Stimulated activated CD4-positive, alpha-beta T cell treated with anti-CD3 and anti-CD28 coated beads, Interleukin-15, amount 100 ng/mL, for 48 hours (primary cell): ENCODE measurements at regions not wholly inside any gene's neighbourhood (a gene's known extent, or its start where the extent isn't known, plus 50 kb on each side); places are given as distances from the start of the nearest gene placed in this dataset.

ENCODE experiments used
- DNase-seq, 2 donors: peaks; one replicate each; pipeline ENCODE4 v3.0.0-alpha.2; 2020; ENCODE audit warnings: low read depth in 2 of 2

- DNase-seq = no peak
These were observed 61.1 kb upstream of the C1QTNF7 start for GRCh38 chr4:15366721-15367120.

GRCh38 chr4:15368856-15369255 lies 59.0 kb upstream of the C1QTNF7 start:
- no peak for DNase-seq

GRCh38 chr4:15370296-15370695 lies 57.5 kb upstream of the C1QTNF7 start:
- no peak for DNase-seq

GRCh38 chr4:15373363-15373762 lies 54.5 kb upstream of the C1QTNF7 start:
- DNase-seq = no peak

GRCh38 chr4:15374656-15375055 lies 53.2 kb upstream of the C1QTNF7 start:
- no peak for DNase-seq

- DNase-seq = no peak
These were observed 52.2 kb upstream of the C1QTNF7 start for GRCh38 chr4:15375667-15376066.

- DNase-seq = no peak
These were observed 51.7 kb upstream of the C1QTNF7 start for GRCh38 chr4:15376145-15376544.

GRCh38 chr4:15376594-15376993 lies 51.2 kb upstream of the C1QTNF7 start:
- DNase-seq = no peak
